Endodermal cell (in vitro differentiated cells): ENCODE measurements at regions not wholly inside any gene's neighbourhood (a gene's known extent, or its start where the extent isn't known, plus 50 kb on each side); places are given as distances from the start of the nearest gene placed in this dataset.

Experiments
- DNase-seq: peaks from one replicate; pipeline ENCODE4 v3.0.0-alpha.2; 2017
- H3K27ac ChIP-seq: 2 replicates; pipeline ENCODE4 v1.5.1; 2013; ENCODE audit warnings: mild to moderate bottlenecking, low read depth, low read length, moderate library complexity
- H3K27me3 ChIP-seq: 2 replicates; pipeline ENCODE4 v1.6.1; 2013; ENCODE audit warnings: mild to moderate bottlenecking, low read length, moderate library complexity; ENCODE audit not compliant: insufficient read depth, control insufficient read depth, poor library complexity, severe bottlenecking
- H3K36me3 ChIP-seq: 2 replicates; pipeline ENCODE4 v1.7.0; 2013; ENCODE audit warnings: mild to moderate bottlenecking, low read length, moderate library complexity; ENCODE audit not compliant: control insufficient read depth, insufficient read depth
- H3K4me1 ChIP-seq: one replicate; pipeline ENCODE4 v1.7.0; 2013; ENCODE audit warnings: low read length; ENCODE audit not compliant: control insufficient read depth, insufficient read depth
- H3K4me3 ChIP-seq: 2 replicates; pipeline ENCODE4 v1.5.1; 2013; ENCODE audit warnings: mild to moderate bottlenecking, low read length, moderate library complexity
- H3K9ac ChIP-seq: 2 replicates; pipeline ENCODE4 v1.6.1; 2013; ENCODE audit warnings: mild to moderate bottlenecking, low read length, moderate library complexity; ENCODE audit not compliant: poor library complexity, severe bottlenecking; ENCODE audit errors: extremely low read depth
- H3K9me3 ChIP-seq: 2 replicates; pipeline ENCODE4 v1.6.1; 2013; ENCODE audit warnings: mild to moderate bottlenecking, low read length, moderate library complexity; ENCODE audit not compliant: control insufficient read depth
- H3K27ac Mint-ChIP-seq: 2 replicates; pipeline ENCODE4 v1.8.0; 2020; ENCODE audit warnings: mixed read lengths
- H3K27me3 Mint-ChIP-seq: 2 replicates; pipeline ENCODE4 v1.8.0; 2021; ENCODE audit warnings: mild to moderate bottlenecking, mixed read lengths; ENCODE audit not compliant: insufficient read depth
- H3K36me3 Mint-ChIP-seq: 2 replicates; pipeline ENCODE4 v1.8.0; 2020; ENCODE audit warnings: low read depth, mixed read lengths
- H3K4me1 Mint-ChIP-seq: 2 replicates; pipeline ENCODE4 v1.8.0; 2020; ENCODE audit warnings: mixed read lengths
- H3K4me3 Mint-ChIP-seq: 2 replicates; pipeline ENCODE4 v1.8.0; 2020; ENCODE audit warnings: mild to moderate bottlenecking, moderate library complexity, mixed read lengths
- H3K9me3 Mint-ChIP-seq: 2 replicates; pipeline ENCODE4 v1.8.0; 2020; ENCODE audit warnings: mild to moderate bottlenecking, mixed read lengths
- CTCF ChIP-seq: fragments of 200-600 bp; sonication (generic); conservative IDR thresholded peaks from 2 replicates; pipeline ENCODE4 v1.5.0; 2021; ENCODE audit warnings: antibody characterized with exemption, mild to moderate bottlenecking
- WGBS, 2 experiments: methylation state at CpG; one replicate each; pipeline versions ENCODE4 v1.1.5 to v1.1.7; 2013; ENCODE audit warnings: missing lambda C conversion rate in 2 of 2, mixed read lengths in 1 of 2; ENCODE audit not compliant: insufficient coverage in 1 of 2, insufficient read length in 1 of 2; 5-methylcytosine and 5-hydroxymethylcytosine counted together

- Histone ChIP-seq H3K36me3 (no peaks in the 10 kb centered on the region), H3K9me3 (no peaks in the 10 kb centered on the region), H3K4me3 (no peak overlapping the region), H3K27me3 (peaks cover 6% of the 10 kb centered on the region), H3K9ac (no peak overlapping the region), H3K27ac (no peak overlapping the region), H3K4me1 (no peaks in the 10 kb centered on the region)
- DNase-seq, result no peak
- Mint-ChIP-seq H3K9me3 (no peaks in the 10 kb centered on the region), H3K36me3 (no peaks in the 10 kb centered on the region), H3K4me1 (peaks cover 18% of the 10 kb centered on the region), H3K27me3 (peaks cover 1% of the 10 kb centered on the region), H3K4me3 (no peak overlapping the region), H3K27ac (no peak overlapping the region)
- TF ChIP-seq CTCF, result no peak
These were observed 56.2 kb upstream of the SLC39A10 start for GRCh38 chr2:195600778-195601177.

- Mint-ChIP-seq H3K27me3 (peaks cover 3% of the 10 kb centered on the region), H3K36me3 (no peaks in the 10 kb centered on the region), H3K27ac (no peak overlapping the region), H3K4me1 (peaks cover 34% of the 10 kb centered on the region), H3K9me3 (no peaks in the 10 kb centered on the region), H3K4me3 (no peak overlapping the region)
- Histone ChIP-seq H3K4me1 (peaks cover 5% of the 10 kb centered on the region), H3K36me3 (no peaks in the 10 kb centered on the region), H3K4me3 (no peak overlapping the region), H3K9me3 (no peaks in the 10 kb centered on the region), H3K27me3 (peaks cover 32% of the 10 kb centered on the region), H3K9ac (no peak overlapping the region), H3K27ac (no peak overlapping the region)
- no peak for DNase-seq
- WGBS, 2 experiments, result 92 to 95% methylated on average over 2 to 3 of the region's 3 CpGs
- TF ChIP-seq CTCF, result no peak
These were observed 60.2 kb upstream of the SLC39A10 start for GRCh38 chr2:195596840-195597239.

GRCh38 chr2:195595825-195596224 is 61.2 kb upstream of the SLC39A10 start:
- Histone ChIP-seq H3K27me3 (peaks cover 34% of the 10 kb centered on the region), H3K9ac (no peak overlapping the region), H3K9me3 (no peaks in the 10 kb centered on the region), H3K27ac (no peak overlapping the region), H3K4me1 (peaks cover 5% of the 10 kb centered on the region), H3K4me3 (no peak overlapping the region), H3K36me3 (no peaks in the 10 kb centered on the region)
- H3K36me3 Mint-ChIP-seq, result no peaks in the 10 kb centered on the region
- H3K27ac Mint-ChIP-seq, result no peak overlapping the region
- peaks cover 34% of the 10 kb centered on the region for H3K4me1 Mint-ChIP-seq
- no peak for DNase-seq
- WGBS, 2 experiments, result 95 to 97% methylated on average over 5 to 6 of the region's 6 CpGs
- H3K4me3 Mint-ChIP-seq, result no peak overlapping the region
- no peaks in the 10 kb centered on the region for H3K9me3 Mint-ChIP-seq
- H3K27me3 Mint-ChIP-seq, result peaks cover 3% of the 10 kb centered on the region
- TF ChIP-seq CTCF, result no peak
